GM21619 (cell line): ENCODE measurements at regions not wholly inside any gene's neighbourhood (a gene's known extent, or its start where the extent isn't known, plus 50 kb on each side); places are given as distances from the start of the nearest gene placed in this dataset.
"Not testable (repeated sequence)": the region's sequence is repeated elsewhere in the genome, so short reads cannot be mapped to it uniquely, and the experiment has no call there.

Experiments used
- ATAC-seq: cut with Tn5 transposase; IDR thresholded peaks from one replicate; pipeline ENCODE4 v1.9.1; 2021; ENCODE audit not compliant: unreplicated experiment

GRCh38 chr6:169019111-169019510, 234.5 kb downstream of the THBS2 start:
- ATAC-seq: no peak

DNA sequence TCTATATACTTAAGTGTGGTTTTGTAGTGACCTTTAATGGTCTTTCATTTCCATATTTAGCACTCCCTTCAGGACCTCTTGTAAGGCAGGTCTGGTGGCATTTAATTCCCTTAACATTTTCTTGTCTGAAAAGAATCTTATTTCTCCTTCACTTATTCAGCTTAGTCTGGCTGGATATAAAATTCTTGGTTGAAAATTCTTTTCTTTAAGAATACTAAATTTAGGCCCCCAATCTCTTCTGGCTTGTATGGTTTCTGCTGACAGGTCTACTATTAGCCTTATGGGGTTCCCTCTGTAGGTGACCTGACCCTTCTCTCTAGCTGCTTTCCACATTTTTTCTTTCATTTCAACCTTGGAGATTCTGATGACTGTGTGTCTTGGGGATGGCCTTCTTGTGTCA, 236.9 kb downstream of the THBS2 start:
- no peak for ATAC-seq

GRCh38 chr6:169014211-169015197, 239.1 kb downstream of the THBS2 start:
- ATAC-seq: no peak

DNA sequence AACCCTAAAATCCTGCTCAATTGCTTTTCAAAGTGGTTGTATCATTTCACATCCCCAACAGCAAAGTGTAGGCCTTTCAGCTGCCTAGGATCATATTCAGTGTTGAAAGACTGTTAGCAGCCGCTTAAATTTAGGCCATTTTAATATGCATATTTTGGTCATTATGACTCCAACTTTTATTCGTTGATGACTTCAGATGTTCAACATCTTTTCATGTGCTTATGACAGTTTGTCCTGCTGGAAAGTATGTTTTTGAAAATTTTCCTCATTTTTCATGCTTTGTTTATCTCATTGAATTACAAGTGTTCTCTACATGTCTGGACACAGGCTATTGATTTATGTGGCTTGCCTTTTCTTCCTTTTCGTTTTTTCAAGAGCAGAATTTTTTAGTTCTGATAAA, 244.0 kb downstream of the THBS2 start:
- no peak for ATAC-seq

- no peak for ATAC-seq
These were observed 244.9 kb downstream of the THBS2 start for GRCh38 chr6:169008641-169009257.

DNA sequence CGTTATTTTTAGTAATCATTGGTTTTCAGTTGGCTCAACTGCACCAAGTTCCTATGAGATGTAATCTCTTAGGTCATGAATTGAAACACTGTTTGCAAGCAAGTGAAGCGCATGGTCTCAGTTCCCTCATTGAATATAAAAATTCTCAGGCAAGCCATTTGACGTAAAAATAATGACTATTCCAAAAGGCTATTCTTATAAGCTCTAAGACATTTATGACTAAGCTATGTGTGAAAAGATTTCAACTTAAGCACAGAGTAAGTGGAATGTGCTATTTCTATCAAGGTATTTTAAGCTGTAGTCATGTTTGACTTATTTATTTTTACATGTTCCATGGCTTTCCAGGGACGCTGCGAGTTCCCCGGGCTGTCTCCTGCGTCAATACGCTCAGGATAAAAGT, 248.5 kb downstream of the THBS2 start:
- ATAC-seq: no peak

DNA sequence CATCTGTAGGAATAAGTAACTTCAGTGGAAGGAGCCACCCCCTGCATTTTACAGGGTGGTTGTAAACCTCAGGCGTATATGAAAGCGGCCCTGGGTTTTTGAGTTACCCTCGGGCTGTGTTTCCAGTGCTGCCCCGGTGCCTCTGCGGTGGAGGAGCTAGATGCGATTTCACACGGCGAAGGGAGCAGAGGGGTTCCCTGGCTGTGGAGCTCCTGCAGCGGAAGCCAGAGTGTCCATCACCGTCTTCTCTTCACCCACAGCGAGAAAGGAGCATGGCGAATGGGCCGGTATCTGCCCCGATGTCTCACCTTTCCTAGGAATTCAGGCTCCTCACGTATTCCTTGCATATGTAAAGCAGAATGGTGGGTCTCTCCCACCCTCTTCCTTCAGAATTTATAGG, 253.6 kb downstream of the THBS2 start:
- ATAC-seq: no peak

DNA sequence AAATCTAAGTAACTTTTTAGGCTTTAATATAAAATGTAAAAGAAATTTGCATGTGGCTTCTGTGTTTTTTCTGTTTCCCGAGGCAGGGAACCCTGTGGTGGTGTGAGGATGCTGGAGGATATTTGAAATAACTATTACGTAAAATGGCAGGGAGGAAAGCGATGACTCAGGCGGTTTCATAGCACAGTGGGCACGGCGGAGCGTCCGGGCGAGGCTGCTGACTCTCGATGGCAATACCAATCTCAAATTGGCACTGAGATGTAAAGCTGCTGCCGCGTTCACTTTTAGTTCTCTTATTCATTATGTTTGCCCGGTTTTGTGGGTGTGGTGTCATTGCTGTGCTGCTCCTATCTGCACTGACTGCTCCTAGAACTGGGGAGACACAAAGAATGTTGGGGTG, 254.3 kb downstream of the THBS2 start:
- no peak for ATAC-seq

DNA sequence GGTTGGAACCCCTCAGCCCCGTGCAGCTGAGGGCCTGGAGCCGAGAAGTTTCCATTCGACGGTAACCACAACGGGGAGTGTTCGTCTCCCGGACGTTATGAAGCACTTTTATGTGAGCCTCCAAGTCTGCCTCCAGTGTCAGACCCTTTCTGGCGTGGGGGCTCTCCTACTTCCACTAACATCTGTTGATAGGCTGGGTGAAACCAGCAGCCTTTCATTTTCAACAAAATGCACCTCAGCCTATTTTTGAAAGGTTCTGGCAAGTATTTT, 257.4 kb downstream of the THBS2 start:
- ATAC-seq: no peak

- ATAC-seq: no peak
These were observed 257.9 kb downstream of the THBS2 start for GRCh38 chr6:168995526-168996355.

DNA sequence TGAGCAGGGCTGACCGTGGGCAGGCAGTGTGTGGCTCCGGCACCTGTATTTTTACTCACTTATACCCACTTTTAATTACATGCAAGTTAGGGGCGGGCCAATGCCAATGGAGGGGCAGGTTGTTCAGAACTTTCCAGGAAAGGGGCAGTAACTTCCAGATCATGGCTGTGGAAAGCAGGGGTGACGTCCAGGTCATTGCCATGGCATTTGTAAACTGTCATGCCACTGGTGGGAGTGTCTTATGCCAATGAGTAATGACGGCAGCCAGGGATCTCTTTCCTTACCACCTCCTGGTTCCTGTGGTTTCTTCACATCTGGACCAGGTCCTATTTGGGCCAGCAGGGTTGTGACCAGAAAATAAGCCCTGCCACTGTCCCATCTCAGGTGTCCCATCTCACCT, 258.7 kb downstream of the THBS2 start:
- no peak for ATAC-seq

DNA sequence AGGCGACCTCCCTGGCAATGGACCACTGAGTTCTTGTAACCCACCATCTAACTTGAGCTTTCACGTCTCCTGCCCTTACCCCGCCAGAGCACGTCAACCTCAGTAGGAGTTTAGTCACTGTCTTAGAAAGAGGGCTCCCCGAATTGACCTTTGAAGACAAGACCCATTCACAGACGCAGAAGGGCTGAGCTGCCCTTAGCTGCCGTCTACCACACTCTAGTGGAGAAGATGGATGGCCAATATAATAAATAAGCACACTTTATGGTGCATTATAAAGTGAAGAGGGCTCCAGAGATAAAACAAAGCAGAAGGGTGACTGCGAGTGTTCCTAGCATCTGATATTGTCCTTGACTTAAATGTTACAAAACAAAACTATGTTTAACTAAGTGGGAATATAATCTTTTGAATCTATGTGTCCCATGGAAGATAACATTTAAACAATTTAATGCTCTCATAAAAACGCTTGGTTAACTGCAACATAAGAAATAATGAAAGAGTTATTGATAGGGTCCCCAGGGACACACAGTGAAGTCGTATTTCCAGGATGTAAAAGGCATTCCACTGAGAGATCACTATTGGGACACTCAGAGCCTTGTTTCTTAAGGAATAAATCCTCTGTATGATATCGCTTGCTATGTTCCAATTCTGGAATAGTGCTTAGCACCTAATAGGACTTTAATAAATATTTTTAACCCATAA, 261.1 kb downstream of the THBS2 start:
- no peak for ATAC-seq

DNA sequence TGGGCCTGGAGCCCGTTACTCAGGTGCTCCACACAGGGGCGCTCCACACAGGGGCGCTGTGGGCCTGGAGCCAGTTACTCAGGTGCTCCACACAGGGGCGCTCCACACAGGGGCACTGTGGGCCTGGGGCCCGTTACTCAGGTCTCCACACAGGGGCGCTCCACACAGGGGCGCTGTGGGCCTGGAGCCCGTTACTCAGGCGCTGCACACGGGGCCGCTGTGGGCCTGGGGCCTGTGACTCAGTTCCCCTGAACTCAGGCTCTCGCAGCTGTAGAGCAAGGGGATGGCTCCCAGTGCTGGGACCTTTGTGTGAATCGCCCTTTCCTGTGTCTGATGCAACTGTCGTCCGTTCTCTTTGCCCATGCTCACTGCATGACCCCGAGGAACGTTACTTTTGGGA, 262.0 kb downstream of the THBS2 start:
- ATAC-seq: not testable (repeated sequence)

DNA sequence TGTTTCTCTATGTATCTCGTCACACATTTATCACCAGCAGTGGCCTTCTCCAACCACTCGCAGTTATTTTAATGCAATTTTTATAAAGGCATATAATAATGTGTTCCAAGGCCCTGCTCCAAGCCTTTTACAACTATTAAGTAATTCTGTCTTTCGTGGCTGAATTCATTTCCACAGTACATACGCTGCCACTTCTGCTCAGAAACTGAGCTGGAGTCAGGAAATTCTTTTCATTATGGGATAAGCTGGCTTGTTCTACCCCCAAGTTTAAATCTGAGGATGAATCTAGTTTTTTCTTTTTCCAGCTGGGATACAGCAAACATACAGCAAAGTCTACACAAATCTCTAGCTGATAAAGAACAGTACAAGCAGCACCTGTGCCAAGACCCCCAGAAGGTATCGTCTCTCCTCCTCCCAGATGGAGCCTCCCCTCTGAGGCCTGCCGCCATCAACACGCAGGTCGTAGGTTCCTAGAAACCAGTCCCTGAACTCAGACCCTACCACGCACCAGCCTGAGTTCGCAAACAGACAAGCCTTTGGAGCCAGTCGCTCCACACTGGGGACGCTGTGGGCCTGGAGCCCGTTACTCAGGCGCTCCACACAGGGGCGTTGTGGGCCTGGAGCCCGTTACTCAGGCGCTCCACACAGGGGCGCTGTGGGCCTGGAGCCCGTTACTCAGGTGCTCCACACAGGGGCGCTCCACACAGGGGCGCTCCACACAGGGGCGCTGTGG, 263.5 kb downstream of the THBS2 start:
- no peak for ATAC-seq

GRCh38 chr6:168989421-168989820, 264.2 kb downstream of the THBS2 start:
- no peak for ATAC-seq

GRCh38 chr6:168988801-168989200, 264.8 kb downstream of the THBS2 start:
- ATAC-seq: no peak

DNA sequence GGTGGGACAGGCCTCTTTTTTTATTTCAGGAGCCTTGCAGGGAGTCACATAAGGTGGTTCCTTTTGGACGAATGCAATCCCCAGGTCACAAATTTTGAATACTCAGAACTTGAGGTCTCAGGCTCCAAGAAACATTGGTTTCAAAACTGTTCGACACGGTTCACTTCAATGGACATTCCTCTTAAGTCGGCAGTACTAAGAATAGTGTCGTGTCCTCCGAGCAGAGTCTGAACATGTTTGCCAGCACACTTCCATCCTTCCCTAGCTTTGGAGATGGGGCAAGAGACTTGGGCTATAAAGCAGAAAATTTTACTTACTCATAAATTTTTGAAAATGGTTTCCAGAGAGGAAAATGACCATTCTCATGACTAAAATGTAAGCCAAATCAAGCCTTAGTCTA, 265.4 kb downstream of the THBS2 start:
- no peak for ATAC-seq

DNA sequence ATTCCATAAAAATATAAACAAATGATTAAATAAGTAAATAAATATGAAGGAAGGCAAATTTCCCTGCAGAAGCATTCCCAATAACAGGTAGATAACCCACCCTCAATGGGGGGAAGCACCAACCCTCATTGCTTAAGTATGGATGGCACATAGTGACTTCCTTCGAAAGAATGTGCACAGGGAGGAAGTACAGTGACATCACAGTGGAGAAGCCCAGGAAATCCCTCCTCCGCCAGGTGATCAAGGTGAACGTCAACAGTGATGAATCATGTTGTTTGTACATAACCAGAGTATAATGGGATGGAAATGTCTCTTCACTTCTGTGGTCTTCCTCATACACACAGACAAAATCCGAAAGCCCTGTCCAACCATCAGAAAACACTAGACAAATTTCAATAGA, 267.9 kb downstream of the THBS2 start:
- no peak for ATAC-seq

GRCh38 chr6:168983925-168984324, 269.7 kb downstream of the THBS2 start:
- no peak for ATAC-seq

DNA sequence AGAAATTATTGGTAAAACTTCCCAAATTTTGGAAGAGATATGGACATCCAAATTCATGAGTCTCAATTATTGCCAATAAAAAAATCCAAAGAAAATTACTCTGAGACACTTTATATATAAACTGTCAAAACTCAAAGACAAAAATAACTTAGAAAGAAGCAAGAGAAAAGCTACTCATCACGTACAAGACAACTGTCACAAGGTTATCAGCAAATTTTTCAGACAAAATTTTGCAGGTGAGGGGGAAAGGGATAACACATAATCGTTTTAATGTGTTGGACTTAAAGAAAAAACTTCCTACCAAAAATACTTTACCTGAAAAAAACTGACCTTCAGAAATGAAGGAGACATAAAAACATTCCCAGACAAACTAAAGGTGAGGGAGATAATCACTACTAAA, 272.5 kb downstream of the THBS2 start:
- no peak for ATAC-seq

DNA sequence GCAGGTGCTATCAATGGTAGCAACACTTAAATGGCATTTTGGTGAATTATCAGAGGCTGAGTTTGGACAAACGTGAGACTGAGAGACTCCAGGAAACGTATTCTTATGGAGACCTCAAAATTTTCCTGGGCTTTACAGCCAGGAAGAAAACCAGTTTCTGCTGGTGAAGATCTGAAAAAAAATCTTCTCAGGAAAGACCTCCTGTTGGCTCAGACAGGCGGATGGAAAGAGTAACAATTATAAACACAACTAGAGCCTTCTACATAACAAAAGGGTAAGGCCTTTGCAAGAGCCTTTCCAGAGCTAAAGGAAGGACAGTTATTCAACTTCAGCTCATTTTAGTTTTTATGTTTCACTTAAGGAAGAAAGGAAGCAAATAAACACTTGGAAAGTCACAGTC, 274.4 kb downstream of the THBS2 start:
- ATAC-seq: no peak
